NB4 (cell line): ENCODE measurements at regions not wholly inside any gene's neighbourhood (a gene's known extent, or its start where the extent isn't known, plus 50 kb on each side); places are given as distances from the start of the nearest gene placed in this dataset.

Experiments used
- MYC ChIP-seq: IDR thresholded peaks from 2 replicates; pipeline ENCODE4 v1.6.1; 2011; ENCODE audit warnings: low read depth, low read length
- POLR2A ChIP-seq: IDR thresholded peaks from 2 replicates; pipeline ENCODE4 v1.6.1; 2011; ENCODE audit warnings: mild to moderate bottlenecking; ENCODE audit not compliant: insufficient read length; ENCODE audit errors: extremely low read depth
- TF ChIP-seq, protein P1 (sequence below): IDR thresholded peaks from one replicate; pipeline ENCODE4 v1.5.1; 2012; ENCODE audit warnings: low read depth, low read length

DNA sequence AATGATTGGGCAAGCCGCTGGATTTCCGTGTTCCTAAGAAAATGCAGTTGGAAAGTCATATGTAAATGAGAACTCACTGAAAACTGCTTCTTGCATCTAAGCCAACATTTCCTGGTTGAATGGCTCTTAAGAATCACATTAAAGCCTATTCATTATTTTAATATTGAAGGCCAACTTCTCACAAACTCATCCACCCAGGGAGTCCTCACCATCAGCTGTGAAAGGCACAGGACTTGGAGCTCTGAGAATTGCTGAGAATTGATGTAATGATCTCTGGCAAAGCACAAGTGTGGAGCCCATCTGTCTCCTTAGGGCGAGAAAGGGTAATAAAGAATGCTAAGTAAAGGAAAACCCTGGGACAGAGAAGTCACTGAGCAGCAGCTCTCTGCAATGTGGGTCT, 55.9 kb upstream of the APCDD1 start:
- TF ChIP-seq, protein P1, sequence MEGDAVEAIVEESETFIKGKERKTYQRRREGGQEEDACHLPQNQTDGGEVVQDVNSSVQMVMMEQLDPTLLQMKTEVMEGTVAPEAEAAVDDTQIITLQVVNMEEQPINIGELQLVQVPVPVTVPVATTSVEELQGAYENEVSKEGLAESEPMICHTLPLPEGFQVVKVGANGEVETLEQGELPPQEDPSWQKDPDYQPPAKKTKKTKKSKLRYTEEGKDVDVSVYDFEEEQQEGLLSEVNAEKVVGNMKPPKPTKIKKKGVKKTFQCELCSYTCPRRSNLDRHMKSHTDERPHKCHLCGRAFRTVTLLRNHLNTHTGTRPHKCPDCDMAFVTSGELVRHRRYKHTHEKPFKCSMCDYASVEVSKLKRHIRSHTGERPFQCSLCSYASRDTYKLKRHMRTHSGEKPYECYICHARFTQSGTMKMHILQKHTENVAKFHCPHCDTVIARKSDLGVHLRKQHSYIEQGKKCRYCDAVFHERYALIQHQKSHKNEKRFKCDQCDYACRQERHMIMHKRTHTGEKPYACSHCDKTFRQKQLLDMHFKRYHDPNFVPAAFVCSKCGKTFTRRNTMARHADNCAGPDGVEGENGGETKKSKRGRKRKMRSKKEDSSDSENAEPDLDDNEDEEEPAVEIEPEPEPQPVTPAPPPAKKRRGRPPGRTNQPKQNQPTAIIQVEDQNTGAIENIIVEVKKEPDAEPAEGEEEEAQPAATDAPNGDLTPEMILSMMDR: no peak
- TF ChIP-seq POLR2A: no peak
- no peak for TF ChIP-seq MYC
